Left hindlimb (tissue), 1 donor: ENCODE measurements at regions not wholly inside any gene's neighbourhood (a gene's known extent, or its start where the extent isn't known, plus 50 kb on each side); places are given as distances from the start of the nearest gene placed in this dataset.

Experiments used
- DNase-seq: peaks from one replicate; pipeline ENCODE4 v3.0.0-alpha.2; 2018

- no peak for DNase-seq
Measured at GRCh38 chr22:48556751-48557150, 1270.9 kb downstream of the BRD1 start.

- DNase-seq: no peak
Measured at GRCh38 chr22:48556222-48556621, 1271.5 kb downstream of the BRD1 start.

GRCh38 chr22:48555606-48556005 is 1272.1 kb downstream of the BRD1 start:
- DNase-seq: no peak

- DNase-seq: no peak
Measured at GRCh38 chr22:48554893-48555572, 1272.6 kb downstream of the BRD1 start.

- no peak for DNase-seq
Measured at GRCh38 chr22:48553694-48554308, 1273.9 kb downstream of the BRD1 start.

GRCh38 chr22:48553119-48553518 is 1274.6 kb downstream of the BRD1 start:
- no peak for DNase-seq

GRCh38 chr22:48551716-48552268 is 1275.9 kb downstream of the BRD1 start:
- DNase-seq: no peak

- no peak for DNase-seq
Measured at GRCh38 chr22:48551061-48551460, 1276.6 kb downstream of the BRD1 start.

GRCh38 chr22:48548391-48548790 is 1279.3 kb downstream of the BRD1 start:
- DNase-seq: no peak

- DNase-seq: no peak
Measured at GRCh38 chr22:48547971-48548370, 1279.7 kb downstream of the BRD1 start.

GRCh38 chr22:48546653-48547424 is 1280.8 kb downstream of the BRD1 start:
- DNase-seq: no peak

GRCh38 chr22:48545987-48546386 is 1281.7 kb downstream of the BRD1 start:
- no peak for DNase-seq

GRCh38 chr22:48541401-48542098 is 1286.1 kb downstream of the BRD1 start:
- no peak for DNase-seq

- no peak for DNase-seq
Measured at GRCh38 chr22:48539261-48539660, 1288.4 kb downstream of the BRD1 start.

- no peak for DNase-seq
Measured at GRCh38 chr22:48538291-48538820, 1289.3 kb downstream of the BRD1 start.

- no peak for DNase-seq
Measured at GRCh38 chr22:48537343-48537680, 1290.4 kb downstream of the BRD1 start.

GRCh38 chr22:48536541-48537342 is 1290.9 kb downstream of the BRD1 start:
- no peak for DNase-seq

GRCh38 chr22:48535868-48536540 is 1291.7 kb downstream of the BRD1 start:
- DNase-seq: no peak

GRCh38 chr22:48534395-48534958 is 1293.2 kb downstream of the BRD1 start:
- DNase-seq: no peak

GRCh38 chr22:48532986-48533385 is 1294.7 kb downstream of the BRD1 start:
- DNase-seq: no peak
